ENCODE measurements at regions not wholly inside any gene's neighbourhood (a gene's known extent, or its start where the extent isn't known, plus 50 kb on each side); places are given as distances from the start of the nearest gene placed in this dataset.

DNA sequence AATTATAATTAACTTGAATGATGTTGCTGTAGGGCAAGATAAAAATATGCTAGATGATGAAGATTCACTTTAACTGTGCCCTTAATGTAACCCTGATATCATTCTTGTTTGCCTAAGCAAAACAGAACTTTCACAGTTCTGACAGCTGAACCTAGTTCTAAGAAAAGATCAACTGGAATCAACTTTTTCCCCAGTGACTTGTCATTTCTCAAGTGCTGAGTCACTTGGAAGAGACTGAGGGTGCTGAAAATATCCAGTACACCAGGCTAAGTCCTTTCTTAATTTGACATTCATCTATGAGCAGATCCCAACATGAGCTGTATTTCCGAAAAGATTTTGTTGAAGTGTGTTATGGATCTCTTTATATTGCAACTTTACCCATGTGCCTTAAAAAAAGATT, 140.4 kb downstream of the MID1IP1 start:
- TF ChIP-seq EZH2 (IDR thresholded peaks at IDR 0.05; ENCODE audit: insufficient read depth, poor library complexity, severe bottlenecking) (no peak), EZH2phosphoT487 (IDR thresholded peaks at IDR 0.05; ENCODE audit: insufficient read depth, low read depth) (no peak)
